ENCODE measurements at regions not wholly inside any gene's neighbourhood (a gene's known extent, or its start where the extent isn't known, plus 50 kb on each side); places are given as distances from the start of the nearest gene placed in this dataset.

DNA sequence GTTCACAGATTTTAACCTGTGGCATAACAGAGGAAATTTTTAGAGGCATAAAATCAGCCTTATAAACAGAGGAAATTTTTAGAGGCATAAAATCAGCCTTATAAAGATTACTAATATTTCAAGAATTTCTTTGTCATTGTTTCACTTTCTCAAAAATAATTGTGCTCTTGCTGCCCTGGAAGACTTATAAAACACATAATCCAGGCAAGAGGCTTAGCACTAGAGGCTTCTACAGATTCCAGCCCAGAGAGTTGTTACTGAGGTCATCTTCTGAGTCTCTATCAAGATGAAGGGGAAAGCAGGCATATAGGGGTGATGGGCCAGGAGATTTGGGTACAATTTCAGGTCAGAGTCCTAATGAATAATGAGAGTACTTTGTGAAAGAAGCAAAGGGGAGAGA, 85.7 kb downstream of the RFPL4B start:
- Histone ChIP-seq H3K4me3 (replicated peaks; ENCODE audit: insufficient read depth, low read length) (no peak overlapping the region), H3K27ac (replicated peaks) (no peak overlapping the region), H3K27me3 (ENCODE audit: insufficient read depth, poor library complexity, severe bottlenecking) (no peaks in the 10 kb centered on the region)
- TF ChIP-seq, protein P1, sequence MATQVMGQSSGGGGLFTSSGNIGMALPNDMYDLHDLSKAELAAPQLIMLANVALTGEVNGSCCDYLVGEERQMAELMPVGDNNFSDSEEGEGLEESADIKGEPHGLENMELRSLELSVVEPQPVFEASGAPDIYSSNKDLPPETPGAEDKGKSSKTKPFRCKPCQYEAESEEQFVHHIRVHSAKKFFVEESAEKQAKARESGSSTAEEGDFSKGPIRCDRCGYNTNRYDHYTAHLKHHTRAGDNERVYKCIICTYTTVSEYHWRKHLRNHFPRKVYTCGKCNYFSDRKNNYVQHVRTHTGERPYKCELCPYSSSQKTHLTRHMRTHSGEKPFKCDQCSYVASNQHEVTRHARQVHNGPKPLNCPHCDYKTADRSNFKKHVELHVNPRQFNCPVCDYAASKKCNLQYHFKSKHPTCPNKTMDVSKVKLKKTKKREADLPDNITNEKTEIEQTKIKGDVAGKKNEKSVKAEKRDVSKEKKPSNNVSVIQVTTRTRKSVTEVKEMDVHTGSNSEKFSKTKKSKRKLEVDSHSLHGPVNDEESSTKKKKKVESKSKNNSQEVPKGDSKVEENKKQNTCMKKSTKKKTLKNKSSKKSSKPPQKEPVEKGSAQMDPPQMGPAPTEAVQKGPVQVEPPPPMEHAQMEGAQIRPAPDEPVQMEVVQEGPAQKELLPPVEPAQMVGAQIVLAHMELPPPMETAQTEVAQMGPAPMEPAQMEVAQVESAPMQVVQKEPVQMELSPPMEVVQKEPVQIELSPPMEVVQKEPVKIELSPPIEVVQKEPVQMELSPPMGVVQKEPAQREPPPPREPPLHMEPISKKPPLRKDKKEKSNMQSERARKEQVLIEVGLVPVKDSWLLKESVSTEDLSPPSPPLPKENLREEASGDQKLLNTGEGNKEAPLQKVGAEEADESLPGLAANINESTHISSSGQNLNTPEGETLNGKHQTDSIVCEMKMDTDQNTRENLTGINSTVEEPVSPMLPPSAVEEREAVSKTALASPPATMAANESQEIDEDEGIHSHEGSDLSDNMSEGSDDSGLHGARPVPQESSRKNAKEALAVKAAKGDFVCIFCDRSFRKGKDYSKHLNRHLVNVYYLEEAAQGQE (IDR thresholded peaks at IDR 0.05; ENCODE audit: insufficient replicate concordance, low read depth): no peak
- TF ChIP-seq SPI1 (IDR thresholded peaks at IDR 0.05; ENCODE audit: borderline replicate concordance, low read depth) (no peak), GABPA (IDR thresholded peaks at IDR 0.05; ENCODE audit: low read depth) (no peak), POLR2AphosphoS5 (IDR thresholded peaks at IDR 0.05; ENCODE audit: low read depth) (no peak)
- TF ChIP-seq, protein P2, sequence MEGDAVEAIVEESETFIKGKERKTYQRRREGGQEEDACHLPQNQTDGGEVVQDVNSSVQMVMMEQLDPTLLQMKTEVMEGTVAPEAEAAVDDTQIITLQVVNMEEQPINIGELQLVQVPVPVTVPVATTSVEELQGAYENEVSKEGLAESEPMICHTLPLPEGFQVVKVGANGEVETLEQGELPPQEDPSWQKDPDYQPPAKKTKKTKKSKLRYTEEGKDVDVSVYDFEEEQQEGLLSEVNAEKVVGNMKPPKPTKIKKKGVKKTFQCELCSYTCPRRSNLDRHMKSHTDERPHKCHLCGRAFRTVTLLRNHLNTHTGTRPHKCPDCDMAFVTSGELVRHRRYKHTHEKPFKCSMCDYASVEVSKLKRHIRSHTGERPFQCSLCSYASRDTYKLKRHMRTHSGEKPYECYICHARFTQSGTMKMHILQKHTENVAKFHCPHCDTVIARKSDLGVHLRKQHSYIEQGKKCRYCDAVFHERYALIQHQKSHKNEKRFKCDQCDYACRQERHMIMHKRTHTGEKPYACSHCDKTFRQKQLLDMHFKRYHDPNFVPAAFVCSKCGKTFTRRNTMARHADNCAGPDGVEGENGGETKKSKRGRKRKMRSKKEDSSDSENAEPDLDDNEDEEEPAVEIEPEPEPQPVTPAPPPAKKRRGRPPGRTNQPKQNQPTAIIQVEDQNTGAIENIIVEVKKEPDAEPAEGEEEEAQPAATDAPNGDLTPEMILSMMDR (IDR thresholded peaks at IDR 0.05; ENCODE audit: insufficient read depth, low read length): no peak
- no peak for DNase-seq (ENCODE audit: low read depth in 1 of 2, low spot score in 1 of 2)

DNA sequence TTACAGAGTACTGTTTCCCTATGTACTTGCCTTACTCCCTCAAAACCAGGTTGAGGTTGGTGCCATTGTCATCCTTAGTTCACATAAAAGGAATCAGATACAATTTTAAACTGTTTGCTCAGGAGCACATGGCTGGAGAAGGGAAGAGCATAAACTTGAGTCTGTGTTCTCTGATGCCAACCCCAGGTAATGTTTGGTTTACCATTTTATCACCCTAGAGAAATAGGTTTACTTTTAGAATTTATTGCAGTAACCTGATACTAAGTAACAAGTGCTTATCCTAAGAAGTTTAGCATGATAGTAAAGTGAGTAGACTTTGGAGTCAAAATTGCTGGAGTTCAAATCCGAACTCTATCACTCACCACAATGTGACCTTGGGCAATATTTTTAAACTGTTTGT, 86.3 kb downstream of the RFPL4B start:
- H3K4me3 ChIP-seq (replicated peaks; ENCODE audit: insufficient read depth, low read length): no peak overlapping the region
- H3K27ac ChIP-seq (replicated peaks): no peak overlapping the region
- no peaks in the 10 kb centered on the region for H3K27me3 ChIP-seq (ENCODE audit: insufficient read depth, poor library complexity, severe bottlenecking)
- TF ChIP-seq, protein P2 (IDR thresholded peaks at IDR 0.05; ENCODE audit: insufficient read depth, low read length): no peak
- TF ChIP-seq SPI1 (IDR thresholded peaks at IDR 0.05; ENCODE audit: borderline replicate concordance, low read depth): no peak
- TF ChIP-seq GABPA (IDR thresholded peaks at IDR 0.05; ENCODE audit: low read depth): no peak
- TF ChIP-seq, protein P1 (IDR thresholded peaks at IDR 0.05; ENCODE audit: insufficient replicate concordance, low read depth): no peak
- TF ChIP-seq POLR2AphosphoS5 (IDR thresholded peaks at IDR 0.05; ENCODE audit: low read depth): no peak
- DNase-seq (ENCODE audit: low read depth in 1 of 2, low spot score in 1 of 2): no peak

DNA sequence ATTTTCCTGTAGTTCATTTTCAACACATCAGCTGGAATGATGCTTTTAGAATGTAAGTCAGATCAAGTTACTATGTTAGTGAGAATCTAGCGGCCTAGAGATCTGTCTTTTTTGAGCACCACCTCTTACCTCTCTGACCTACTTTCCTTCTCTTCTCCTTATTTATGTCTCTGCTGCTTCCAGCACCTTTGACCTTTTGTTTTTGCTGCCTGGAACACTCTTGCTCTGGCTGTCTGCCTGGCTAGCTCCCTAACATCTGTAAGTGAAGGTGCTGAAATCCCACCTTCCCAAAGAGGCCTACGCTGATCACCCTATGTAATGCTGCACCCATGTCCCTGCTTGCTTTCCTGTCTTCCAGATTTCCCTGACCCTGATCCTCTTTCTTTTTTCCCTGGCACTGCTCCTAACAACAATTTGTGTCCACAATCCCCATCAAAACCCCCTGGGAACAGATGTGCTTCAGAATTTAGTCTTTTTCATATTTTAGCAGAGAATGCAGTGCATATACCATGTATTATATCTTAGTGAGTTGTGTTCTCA, 87.8 kb downstream of the RFPL4B start:
- no peaks in the 10 kb centered on the region for H3K27me3 ChIP-seq (ENCODE audit: insufficient read depth, poor library complexity, severe bottlenecking)
- no peak for DNase-seq (ENCODE audit: low read depth in 1 of 2, low spot score in 1 of 2)
- no peak overlapping the region for H3K4me3 ChIP-seq (replicated peaks; ENCODE audit: insufficient read depth, low read length)
- TF ChIP-seq, protein P2 (IDR thresholded peaks at IDR 0.05; ENCODE audit: insufficient read depth, low read length): no peak
- TF ChIP-seq GABPA (IDR thresholded peaks at IDR 0.05; ENCODE audit: low read depth) (no peak), POLR2AphosphoS5 (IDR thresholded peaks at IDR 0.05; ENCODE audit: low read depth) (no peak), SPI1 (IDR thresholded peaks at IDR 0.05; ENCODE audit: borderline replicate concordance, low read depth) (no peak)
- TF ChIP-seq, protein P1 (IDR thresholded peaks at IDR 0.05; ENCODE audit: insufficient replicate concordance, low read depth): no peak
- H3K27ac ChIP-seq (replicated peaks): no peak overlapping the region
